Suprapubic skin (tissue), 4 donors: ENCODE measurements at regions not wholly inside any gene's neighbourhood (a gene's known extent, or its start where the extent isn't known, plus 50 kb on each side); places are given as distances from the start of the nearest gene placed in this dataset.

Source experiments
- DNase-seq, 2 donors: peaks; one replicate each; pipeline ENCODE4 v3.0.0-alpha.2; 2019; ENCODE audit warnings: low spot score in 2 of 2
- H3K27ac ChIP-seq: fragments of 200-600 bp; sonication (generic); one replicate; pipeline ENCODE4 v1.5.1; 2019
- H3K27me3 ChIP-seq: fragments of 200-600 bp; sonication (generic); one replicate; pipeline ENCODE4 v1.5.1; 2019
- H3K36me3 ChIP-seq: fragments of 200-600 bp; sonication (generic); one replicate; pipeline ENCODE4 v1.5.1; 2019
- H3K4me1 ChIP-seq: fragments of 200-600 bp; sonication (generic); one replicate; pipeline ENCODE4 v1.5.1; 2019
- H3K4me3 ChIP-seq: fragments of 200-600 bp; sonication (generic); one replicate; pipeline ENCODE4 v1.5.1; 2019; ENCODE audit warnings: mild to moderate bottlenecking
- H3K9me3 ChIP-seq: fragments of 200-600 bp; sonication (generic); one replicate; pipeline ENCODE4 v1.5.1; 2019
- EP300 ChIP-seq: sonication (generic); formaldehyde crosslinking; IDR thresholded peaks from one replicate; pipeline ENCODE4 v1.6.1; 2017; ENCODE audit warnings: antibody characterized with exemption
- POLR2A ChIP-seq, 2 donors: fragments of 450-650 bp; IDR thresholded peaks; one replicate each; pipeline ENCODE4 v1.6.1; 2017; ENCODE audit warnings: antibody characterized with exemption in 2 of 2, mild to moderate bottlenecking in 2 of 2, moderate library complexity in 2 of 2
- POLR2AphosphoS5 ChIP-seq, 3 donors: sonication (generic); formaldehyde crosslinking; IDR thresholded peaks; one replicate each; pipeline ENCODE4 v1.6.1; 2017; ENCODE audit warnings: antibody characterized with exemption in 3 of 3
- WGBS: methylation state at CpG from one replicate; pipeline ENCODE4 v1.1.5; 2018; 5-methylcytosine and 5-hydroxymethylcytosine counted together
- TF ChIP-seq, protein P1 (sequence below), 2 donors: fragments of 200-600 bp in 1 of 2; fragments of 450-650 bp in 1 of 2; sonication (generic) in 1 of 2; IDR thresholded peaks; one replicate each; pipeline ENCODE4 v1.5.1; 2016 to 2019; ENCODE audit warnings: antibody characterized with exemption in 2 of 2, mild to moderate bottlenecking in 1 of 2, moderate library complexity in 1 of 2

GRCh38 chr11:70020336-70021214, 57.5 kb upstream of the ANO1 start:
- Histone ChIP-seq H3K4me1 (peaks cover 8% of the 10 kb centered on the region), H3K4me3 (no peak overlapping the region), H3K9me3 (no peaks in the 10 kb centered on the region), H3K27ac (peak overlapping the region; percentile 51), H3K36me3 (no peaks in the 10 kb centered on the region), H3K27me3 (peaks cover 4% of the 10 kb centered on the region)
- DNase-seq = peak in 1 of 2 donors; percentile 72
- no peak for TF ChIP-seq EP300
- TF ChIP-seq POLR2AphosphoS5 (IDR thresholded peaks at IDR 0.05) = no peak
- TF ChIP-seq POLR2A (IDR thresholded peaks at IDR 0.05) = no peak
- TF ChIP-seq, protein P1, sequence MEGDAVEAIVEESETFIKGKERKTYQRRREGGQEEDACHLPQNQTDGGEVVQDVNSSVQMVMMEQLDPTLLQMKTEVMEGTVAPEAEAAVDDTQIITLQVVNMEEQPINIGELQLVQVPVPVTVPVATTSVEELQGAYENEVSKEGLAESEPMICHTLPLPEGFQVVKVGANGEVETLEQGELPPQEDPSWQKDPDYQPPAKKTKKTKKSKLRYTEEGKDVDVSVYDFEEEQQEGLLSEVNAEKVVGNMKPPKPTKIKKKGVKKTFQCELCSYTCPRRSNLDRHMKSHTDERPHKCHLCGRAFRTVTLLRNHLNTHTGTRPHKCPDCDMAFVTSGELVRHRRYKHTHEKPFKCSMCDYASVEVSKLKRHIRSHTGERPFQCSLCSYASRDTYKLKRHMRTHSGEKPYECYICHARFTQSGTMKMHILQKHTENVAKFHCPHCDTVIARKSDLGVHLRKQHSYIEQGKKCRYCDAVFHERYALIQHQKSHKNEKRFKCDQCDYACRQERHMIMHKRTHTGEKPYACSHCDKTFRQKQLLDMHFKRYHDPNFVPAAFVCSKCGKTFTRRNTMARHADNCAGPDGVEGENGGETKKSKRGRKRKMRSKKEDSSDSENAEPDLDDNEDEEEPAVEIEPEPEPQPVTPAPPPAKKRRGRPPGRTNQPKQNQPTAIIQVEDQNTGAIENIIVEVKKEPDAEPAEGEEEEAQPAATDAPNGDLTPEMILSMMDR (IDR thresholded peaks at IDR 0.05) = no peak
- WGBS = 73% methylated on average over 24 of the region's 24 CpGs

DNA sequence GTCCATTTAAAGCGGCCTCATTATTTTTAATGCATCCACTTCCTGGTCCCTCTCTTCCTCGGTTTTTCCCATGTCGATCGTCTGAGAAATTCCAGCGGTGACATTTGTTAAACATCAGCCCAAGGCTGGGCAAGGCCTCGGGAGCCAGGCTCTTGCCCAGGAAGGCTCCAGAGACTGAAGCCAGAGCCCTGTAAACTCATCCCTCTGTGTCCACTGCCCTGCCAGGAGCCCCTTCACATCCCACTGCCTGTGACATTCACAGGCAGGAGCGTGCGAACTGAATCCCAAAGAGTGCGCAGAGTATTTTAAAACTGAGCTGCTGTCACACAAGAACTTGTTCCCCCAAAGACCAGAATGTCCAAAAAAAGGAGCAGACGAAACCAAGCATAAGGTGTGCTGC, 56.5 kb upstream of the ANO1 start:
- DNase-seq = peak in 1 of 2 donors; percentile 20
- TF ChIP-seq, protein P1 (IDR thresholded peaks at IDR 0.05) = no peak
- TF ChIP-seq POLR2AphosphoS5 (IDR thresholded peaks at IDR 0.05) = no peak
- TF ChIP-seq POLR2A (IDR thresholded peaks at IDR 0.05) = no peak
- TF ChIP-seq EP300 = no peak
- no peak overlapping the region for H3K27ac ChIP-seq

GRCh38 chr11:70024036-70024772, 53.9 kb upstream of the ANO1 start:
- TF ChIP-seq EP300 = no peak

More for the DNA sequence above, 56.5 kb upstream of the ANO1 start:
- H3K4me3 ChIP-seq = no peak overlapping the region
- no peaks in the 10 kb centered on the region for H3K9me3 ChIP-seq
- H3K4me1 ChIP-seq = peaks cover 8% of the 10 kb centered on the region
- H3K36me3 ChIP-seq = no peaks in the 10 kb centered on the region
- 82% methylated on average over 10 of the region's 10 CpGs for WGBS
- peaks cover 2% of the 10 kb centered on the region for H3K27me3 ChIP-seq

DNA sequence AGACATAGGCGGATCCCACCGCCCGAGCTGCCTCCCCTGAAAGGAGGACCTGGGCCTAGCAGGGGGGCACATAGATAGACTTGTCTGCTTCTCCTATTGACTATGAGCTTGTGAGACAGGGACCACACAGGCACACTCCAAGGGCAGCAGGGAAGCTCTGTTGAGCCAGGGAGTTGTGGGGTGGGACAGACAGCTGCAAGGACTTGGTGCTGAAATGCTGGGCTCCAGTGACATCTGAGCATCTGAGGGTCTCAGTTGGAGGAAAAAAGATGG, 53.4 kb upstream of the ANO1 start:
- Histone ChIP-seq H3K9me3 (no peaks in the 10 kb centered on the region), H3K36me3 (no peaks in the 10 kb centered on the region), H3K27me3 (no peaks in the 10 kb centered on the region), H3K4me1 (peaks cover 8% of the 10 kb centered on the region), H3K27ac (no peak overlapping the region), H3K4me3 (no peak overlapping the region)
- no peak for DNase-seq
- TF ChIP-seq POLR2AphosphoS5 (IDR thresholded peaks at IDR 0.05) = no peak
- no peak for TF ChIP-seq EP300
- no peak for TF ChIP-seq POLR2A (IDR thresholded peaks at IDR 0.05)
- TF ChIP-seq, protein P1 (IDR thresholded peaks at IDR 0.05) = no peak
- WGBS = no CpG with 5 or more reads among the region's 3 CpGs

More at GRCh38 chr11:70024036-70024772, 53.9 kb upstream of the ANO1 start:
- H3K27me3 ChIP-seq = no peaks in the 10 kb centered on the region
- no peak overlapping the region for H3K4me3 ChIP-seq
- WGBS = 95% methylated on average over 9 of the region's 13 CpGs
- no peaks in the 10 kb centered on the region for H3K36me3 ChIP-seq
- H3K9me3 ChIP-seq = no peaks in the 10 kb centered on the region
- peaks cover 8% of the 10 kb centered on the region for H3K4me1 ChIP-seq
- H3K27ac ChIP-seq = no peak overlapping the region
- peak in 1 of 2 donors; percentile 61 for DNase-seq

DNA sequence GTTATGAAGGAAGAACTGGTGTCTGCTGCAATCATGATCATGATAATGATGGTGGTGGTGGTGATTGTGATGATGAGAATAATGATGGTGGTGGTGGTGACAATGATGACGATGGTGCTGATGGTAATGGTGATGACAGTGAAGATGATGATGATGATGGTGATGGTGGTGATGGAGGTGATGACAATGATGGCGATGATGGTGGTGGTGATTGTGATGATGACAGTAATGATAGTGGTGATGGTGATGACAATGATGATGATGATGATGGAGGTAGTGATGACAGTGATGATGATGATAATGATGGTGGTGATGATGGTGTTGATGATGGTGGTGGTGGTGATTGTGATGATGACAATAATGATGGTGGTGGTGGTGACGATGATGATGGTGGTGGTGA, 52.8 kb upstream of the ANO1 start:
- DNase-seq = no peak
- Histone ChIP-seq H3K9me3 (no peaks in the 10 kb centered on the region), H3K4me1 (peaks cover 2% of the 10 kb centered on the region), H3K27me3 (no peaks in the 10 kb centered on the region), H3K27ac (no peak overlapping the region), H3K4me3 (no peak overlapping the region), H3K36me3 (no peaks in the 10 kb centered on the region)
- 98% methylated on average over 3 of the region's 3 CpGs for WGBS
- TF ChIP-seq EP300 (no peak), POLR2A (IDR thresholded peaks at IDR 0.05) (no peak), POLR2AphosphoS5 (IDR thresholded peaks at IDR 0.05) (no peak)
- TF ChIP-seq, protein P1 (IDR thresholded peaks at IDR 0.05) = no peak
